CD4-positive, alpha-beta T cell treated with Interleukin-15 for 4 hours (primary cell): ENCODE measurements at regions not wholly inside any gene's neighbourhood (a gene's known extent, or its start where the extent isn't known, plus 50 kb on each side); places are given as distances from the start of the nearest gene placed in this dataset.
"Not testable (repeated sequence)": the region's sequence is repeated elsewhere in the genome, so short reads cannot be mapped to it uniquely, and the experiment has no call there.

ENCODE experiments used
- DNase-seq: peaks from one replicate; pipeline ENCODE4 v3.0.0-alpha.2; 2020; ENCODE audit warnings: low spot score

- DNase-seq: no peak
These were observed 160.2 kb downstream of the TOX3 start for GRCh38 chr16:52386694-52387093.

- no peak for DNase-seq
These were observed 162.6 kb downstream of the TOX3 start for GRCh38 chr16:52384378-52384777.

GRCh38 chr16:52383640-52384292 lies 163.2 kb downstream of the TOX3 start:
- no peak for DNase-seq

DNA sequence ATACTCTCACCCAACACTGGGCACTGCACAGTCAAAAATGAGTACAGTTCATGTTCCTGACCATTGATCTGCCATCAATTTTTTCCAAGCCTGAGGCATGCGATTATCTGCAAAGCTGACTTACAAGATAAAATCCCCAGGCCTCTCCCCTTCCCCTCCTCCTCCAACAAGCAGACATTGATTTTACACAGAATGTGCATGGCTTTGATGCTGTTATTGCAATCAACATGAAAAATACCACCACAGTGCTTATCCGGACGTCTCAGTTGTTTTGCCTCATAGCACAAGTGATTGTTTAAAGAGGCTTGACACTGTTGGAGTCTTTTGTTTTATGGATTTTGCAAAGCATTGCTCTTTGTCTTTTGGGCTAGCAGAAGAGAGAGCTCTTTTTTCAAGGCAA lies 163.8 kb downstream of the TOX3 start:
- DNase-seq: no peak

- DNase-seq: no peak
These were observed 167.4 kb downstream of the TOX3 start for GRCh38 chr16:52379551-52379950.

GRCh38 chr16:52376676-52377280 lies 170.2 kb downstream of the TOX3 start:
- no peak for DNase-seq

- DNase-seq: no peak
These were observed 174.6 kb downstream of the TOX3 start for GRCh38 chr16:52372313-52372712.

DNA sequence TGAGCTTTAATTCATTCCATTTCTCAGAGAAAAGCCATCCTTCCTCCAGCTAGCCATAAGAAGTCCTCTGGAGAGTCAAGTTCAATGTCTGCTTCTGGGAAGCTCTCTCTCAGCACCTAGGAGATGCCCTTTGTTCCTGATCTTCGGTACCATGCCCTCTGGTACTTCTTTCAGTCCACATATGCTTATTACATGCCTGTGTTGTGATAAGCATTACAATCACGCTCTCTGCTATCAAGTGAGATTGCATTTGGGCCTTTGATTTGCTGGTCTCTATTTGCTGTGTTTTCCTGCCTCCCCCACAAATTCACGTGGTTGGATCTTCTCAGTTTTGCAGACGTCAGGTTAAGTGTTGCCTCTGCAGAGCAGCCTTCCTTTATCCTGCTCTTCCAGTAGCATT lies 178.1 kb downstream of the TOX3 start:
- no peak for DNase-seq

GRCh38 chr16:52367821-52368220 lies 179.1 kb downstream of the TOX3 start:
- no peak for DNase-seq

- no peak for DNase-seq
These were observed 180.0 kb downstream of the TOX3 start for GRCh38 chr16:52366983-52367382.

DNA sequence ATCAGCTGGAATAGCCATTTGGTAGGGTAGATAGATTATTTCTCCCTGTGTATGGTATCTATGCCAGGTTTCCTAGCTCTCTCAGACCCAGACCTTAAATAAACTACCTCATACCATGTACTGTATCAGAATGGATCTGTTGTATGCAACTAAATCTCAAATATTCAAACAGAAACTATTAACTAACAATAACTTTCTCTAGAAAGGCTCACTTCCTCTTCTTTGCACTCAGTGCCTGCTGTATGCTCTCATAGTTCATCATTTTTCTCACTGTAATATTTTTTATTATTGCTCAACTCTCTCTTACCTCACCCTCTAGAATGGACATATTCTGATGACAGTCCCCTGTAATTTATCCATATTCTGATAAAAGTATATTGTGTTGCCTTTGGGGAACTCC lies 182.4 kb downstream of the TOX3 start:
- DNase-seq: no peak

GRCh38 chr16:52363082-52363481 lies 183.9 kb downstream of the TOX3 start:
- no peak for DNase-seq

DNA sequence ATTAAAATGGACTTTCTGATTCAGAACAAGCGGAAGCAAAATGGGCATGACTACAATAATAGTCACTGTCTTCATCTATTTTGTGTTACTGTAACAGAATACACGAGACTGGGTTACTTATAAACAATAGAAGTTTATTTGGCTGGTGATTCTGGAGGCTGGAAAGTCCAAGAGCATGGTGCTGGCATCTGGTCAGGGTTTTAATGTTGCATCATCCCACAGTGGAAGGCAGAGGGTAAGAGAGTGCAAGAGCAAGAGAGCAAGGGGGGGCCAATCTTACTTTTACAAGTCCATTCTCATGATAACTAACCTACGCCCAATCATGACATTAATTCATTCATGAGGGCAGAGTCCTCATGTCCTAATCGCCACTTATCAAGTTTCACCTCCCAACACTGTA lies 189.2 kb downstream of the TOX3 start:
- no peak for DNase-seq

DNA sequence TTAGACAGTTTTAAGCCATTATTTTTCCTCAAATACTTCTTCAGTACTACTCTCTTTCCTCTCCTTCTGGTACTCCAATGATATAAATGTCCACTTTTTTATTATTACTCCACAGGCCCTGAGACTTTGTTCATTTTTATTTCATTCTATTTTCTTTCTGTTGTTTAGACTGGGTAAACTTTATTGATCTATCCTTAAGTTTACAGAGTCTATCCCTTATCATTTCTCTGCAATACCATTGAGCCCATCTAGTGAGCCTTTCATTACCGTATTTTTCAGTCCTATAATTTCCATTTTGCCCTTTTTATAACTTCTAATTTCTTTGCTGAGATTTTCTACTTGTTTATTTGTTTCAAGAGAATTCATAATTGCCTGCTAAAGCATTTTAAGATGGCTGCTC lies 193.7 kb downstream of the TOX3 start:
- DNase-seq: no peak

- no peak for DNase-seq
These were observed 195.5 kb downstream of the TOX3 start for GRCh38 chr16:52351451-52351850.

DNA sequence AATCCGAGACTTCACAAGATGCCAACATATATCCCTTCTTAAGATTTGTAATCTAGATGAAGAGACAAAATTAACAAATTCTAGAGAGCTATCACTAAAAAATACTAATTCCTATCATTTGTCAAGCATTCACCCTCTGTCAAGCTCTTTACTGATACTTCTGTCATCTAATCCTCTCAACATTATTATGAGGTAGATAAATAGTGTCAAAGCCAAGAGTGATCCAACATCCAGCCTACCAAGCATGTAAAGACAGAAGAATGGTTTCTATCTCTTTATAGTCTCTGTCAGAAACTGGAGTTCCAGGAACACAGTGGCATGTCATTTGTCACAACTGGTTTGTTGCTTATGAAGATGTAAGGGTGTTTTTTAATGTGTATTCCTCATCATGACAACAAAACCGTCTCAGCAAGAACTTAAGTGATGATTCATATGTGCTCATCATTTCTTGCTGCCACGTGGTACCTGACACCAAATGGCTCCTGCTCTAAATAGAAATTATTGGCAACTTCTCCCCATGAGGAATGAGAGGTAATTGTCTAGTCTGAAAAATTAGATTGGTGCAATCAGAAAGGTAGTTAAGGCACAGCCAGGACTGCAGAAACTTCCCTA lies 196.8 kb downstream of the TOX3 start:
- DNase-seq: no peak

DNA sequence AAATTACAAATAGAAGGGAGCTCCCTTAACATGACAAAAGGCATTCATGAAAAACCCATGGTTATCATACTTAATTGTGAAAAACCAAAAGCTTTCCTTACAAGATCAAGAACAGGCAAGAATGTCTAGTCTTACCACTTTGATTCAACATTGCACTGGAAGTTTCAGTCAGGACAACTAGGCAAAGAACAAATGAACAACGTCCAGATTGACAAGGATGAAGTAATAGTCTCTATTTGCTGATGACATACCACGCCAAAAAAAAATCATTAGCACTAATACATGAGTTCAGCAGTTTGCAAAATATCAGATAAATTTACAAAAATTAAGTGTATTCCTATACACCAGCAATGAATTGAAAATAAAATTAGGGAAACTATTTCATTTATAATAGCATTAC lies 200.2 kb downstream of the TOX3 start:
- DNase-seq: no peak

DNA sequence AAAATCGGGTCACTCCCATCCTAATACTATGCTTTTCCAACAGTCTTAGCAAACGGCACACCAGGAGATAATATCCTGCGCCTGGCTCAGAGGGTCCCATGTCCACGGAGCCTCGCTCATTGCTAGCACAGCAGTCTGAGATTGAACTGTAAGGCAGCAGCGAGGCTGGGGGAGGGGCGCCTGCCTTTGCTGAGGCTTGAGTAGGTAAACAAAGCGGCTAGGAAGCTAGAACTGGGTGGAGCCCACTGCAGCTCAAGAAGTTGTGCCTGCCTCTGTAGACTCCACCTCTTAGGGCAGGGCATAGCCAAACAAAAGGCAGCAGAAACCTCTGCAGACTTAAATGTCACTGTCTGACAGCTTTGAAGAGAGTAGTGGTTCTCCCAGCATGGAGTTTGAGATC lies 213.3 kb downstream of the TOX3 start:
- not testable (repeated sequence) for DNase-seq

DNA sequence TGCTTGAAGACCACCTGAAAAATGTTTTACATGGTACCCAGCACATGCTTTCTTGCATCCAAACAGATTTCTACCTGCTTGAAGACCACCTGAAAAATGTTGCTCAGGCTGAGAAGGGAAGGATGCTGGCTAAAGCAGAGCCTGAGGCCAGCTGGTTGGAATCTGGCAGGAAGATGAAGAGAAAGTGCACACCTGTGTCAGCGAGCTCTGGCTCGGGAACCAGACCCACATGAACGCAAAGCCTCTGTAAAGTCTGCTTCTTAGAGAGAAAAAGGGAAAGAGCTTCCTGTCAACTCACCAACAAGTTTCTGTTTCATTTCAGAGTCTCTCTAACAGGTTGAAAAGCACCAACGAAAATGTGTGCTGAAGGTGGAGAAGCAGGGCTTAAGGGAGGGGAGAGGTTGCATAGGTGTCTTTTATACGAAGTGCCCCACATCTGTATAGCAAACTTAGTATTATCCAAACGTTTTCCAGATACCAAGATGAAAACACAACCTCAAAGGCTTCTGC lies 226.0 kb downstream of the TOX3 start:
- DNase-seq: no peak

DNA sequence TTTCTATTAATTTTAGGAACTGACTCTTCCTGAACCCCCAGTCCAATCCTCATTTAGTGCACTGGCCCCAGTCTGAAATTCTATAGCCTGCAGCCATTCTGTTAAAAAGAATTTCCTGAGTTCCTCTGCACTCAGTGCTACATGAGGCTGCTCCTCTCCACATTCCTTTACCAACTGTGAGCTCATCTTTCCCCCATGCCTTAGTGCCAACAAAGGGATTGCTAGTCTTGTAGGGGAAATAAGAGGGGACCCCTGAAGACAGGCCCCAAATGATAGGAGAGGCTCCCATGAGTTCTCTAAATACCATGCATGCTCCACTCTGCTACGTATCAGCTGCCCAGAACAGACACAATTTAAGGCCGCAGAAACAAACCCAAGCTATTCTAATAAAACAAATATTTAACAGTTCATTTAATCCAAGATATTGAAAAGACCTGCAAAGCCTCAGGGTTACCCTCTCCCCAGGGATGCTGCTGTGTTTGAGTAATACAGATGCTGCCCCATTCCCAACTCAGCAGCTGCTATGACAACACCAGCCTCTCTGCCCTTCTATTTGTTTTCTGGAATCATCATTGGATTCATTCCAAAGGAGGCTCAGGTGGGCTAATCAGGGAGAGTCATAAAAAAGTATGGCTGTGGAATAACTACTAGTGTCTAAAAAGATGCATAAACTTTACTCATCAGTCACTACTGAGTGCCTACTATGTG lies 228.5 kb downstream of the TOX3 start:
- no peak for DNase-seq

GRCh38 chr16:52316241-52316640 lies 230.7 kb downstream of the TOX3 start:
- no peak for DNase-seq

- DNase-seq: no peak
These were observed 234.2 kb downstream of the TOX3 start for GRCh38 chr16:52312716-52313115.
